PFSK-1 (cell line): ENCODE measurements at regions not wholly inside any gene's neighbourhood (a gene's known extent, or its start where the extent isn't known, plus 50 kb on each side); places are given as distances from the start of the nearest gene placed in this dataset.

Experiments
- POLR2AphosphoS5 ChIP-seq: IDR thresholded peaks from 2 replicates; pipeline ENCODE4 v1.6.1; 2012; ENCODE audit warnings: low read depth, mild to moderate bottlenecking, control low read depth, low read length, moderate library complexity
- REST ChIP-seq, 2 experiments: IDR thresholded peaks; 2 replicates each; pipeline versions ENCODE4 v1.6.1 to v1.8.0; 2011 to 2012; ENCODE audit warnings: low read depth in 2 of 2, low read length in 2 of 2, control low read depth in 1 of 2, inconsistent platforms in 1 of 2, mild to moderate bottlenecking in 1 of 2, moderate library complexity in 1 of 2; ENCODE audit not compliant: insufficient read depth in 1 of 2
- SIN3A ChIP-seq: IDR thresholded peaks from 2 replicates; pipeline ENCODE4 v1.6.1; 2012; ENCODE audit warnings: mild to moderate bottlenecking, low read length, moderate library complexity, borderline replicate concordance; ENCODE audit not compliant: insufficient read depth

- no peak for TF ChIP-seq POLR2AphosphoS5
- no peak for TF ChIP-seq REST (IDR thresholded peaks at IDR 0.05; ENCODE audit: insufficient read depth in 1 of 2, low read depth in 2 of 2, low read length in 2 of 2)
- no peak for TF ChIP-seq SIN3A
Observed at GRCh38 chr1:187409341-187409740, 580.6 kb downstream of the PLA2G4A start.
